Dermis microvascular lymphatic vessel endothelial cell (primary cell): ENCODE measurements at regions not wholly inside any gene's neighbourhood (a gene's known extent, or its start where the extent isn't known, plus 50 kb on each side); places are given as distances from the start of the nearest gene placed in this dataset.
"Not testable (repeated sequence)": the region's sequence is repeated elsewhere in the genome, so short reads cannot be mapped to it uniquely, and the experiment has no call there.

ENCODE experiments used
- DNase-seq, 2 donors: peaks; one replicate each; pipeline versions ENCODE4 v3.0.0 to v3.0.0-alpha.2; 2010; ENCODE audit warnings: low read depth in 2 of 2

- DNase-seq, result peak in 1 of 2 donors; percentile 39
Measured at GRCh38 chr7:130845581-130846085, 111.6 kb upstream of the KLF14 start.

GRCh38 chr7:130849604-130850003 lies 115.6 kb upstream of the KLF14 start:
- DNase-seq, result no peak

GRCh38 chr7:130850956-130851355 lies 116.9 kb upstream of the KLF14 start:
- no peak for DNase-seq

GRCh38 chr7:130852867-130853266 lies 118.9 kb upstream of the KLF14 start:
- DNase-seq, result no peak

- DNase-seq, result peak; percentile 81 to 83
Measured at GRCh38 chr7:130853503-130854279, 119.7 kb upstream of the KLF14 start.

- no peak for DNase-seq
Measured at GRCh38 chr7:130854481-130854880, 120.5 kb upstream of the KLF14 start.

GRCh38 chr7:130856866-130857265 lies 122.9 kb upstream of the KLF14 start:
- no peak for DNase-seq

- DNase-seq, result not testable (repeated sequence)
Measured at GRCh38 chr7:130860832-130861231, 126.8 kb upstream of the KLF14 start.

GRCh38 chr7:130865408-130866236 lies 131.6 kb upstream of the KLF14 start:
- peak in 1 of 2 donors; percentile 45 for DNase-seq

GRCh38 chr7:130867039-130867438 lies 133.0 kb upstream of the KLF14 start:
- no peak for DNase-seq

- DNase-seq, result no peak
Measured at GRCh38 chr7:130867581-130868136, 133.7 kb upstream of the KLF14 start.

GRCh38 chr7:130868139-130868538 lies 134.1 kb upstream of the KLF14 start:
- no peak for DNase-seq

- no peak for DNase-seq
Measured at GRCh38 chr7:130869918-130870317, 135.9 kb upstream of the KLF14 start.

GRCh38 chr7:130872341-130872740 lies 138.3 kb upstream of the KLF14 start:
- no peak for DNase-seq

- DNase-seq, result no peak
Measured at GRCh38 chr7:130872756-130873448, 138.9 kb upstream of the KLF14 start.

- no peak for DNase-seq
Measured at GRCh38 chr7:130874071-130874915, 140.3 kb upstream of the KLF14 start.

- peak in 1 of 2 donors; percentile 63 for DNase-seq
Measured at GRCh38 chr7:130875265-130875741, 141.3 kb upstream of the KLF14 start.

- no peak for DNase-seq
Measured at GRCh38 chr7:130875901-130876300, 141.9 kb upstream of the KLF14 start.

- DNase-seq, result no peak
Measured at GRCh38 chr7:130877236-130877990, 143.4 kb upstream of the KLF14 start.

GRCh38 chr7:130877991-130878305 lies 143.9 kb upstream of the KLF14 start:
- DNase-seq, result no peak
